Activated B cell treated with CpG ODN at 0.5 μM for 24 hours (primary cell): ENCODE measurements at regions not wholly inside any gene's neighbourhood (a gene's known extent, or its start where the extent isn't known, plus 50 kb on each side); places are given as distances from the start of the nearest gene placed in this dataset.

Experiments
- ATAC-seq: fragments of 200-7000 bp; cut with Tn5 transposase; one replicate; pipeline ENCODE4 v1.10.0; 2021; ENCODE audit warnings: low read depth, mild to moderate bottlenecking, moderate library complexity
- CTCF ChIA-PET: fragments of 350-600 bp; sonication (Branson Sonifier 250); formaldehyde crosslinking; loops from one replicate; lab custom pipeline; 2021; ENCODE audit warnings: antibody characterized with exemption; lab: Charles Lee
- POLR2A ChIA-PET: fragments of 350-600 bp; sonication (Branson Sonifier 250); formaldehyde crosslinking; loops from one replicate; lab custom pipeline; 2021; ENCODE audit warnings: antibody characterized with exemption; lab: Charles Lee
- DNase-seq: peaks from one replicate; pipeline ENCODE4 v3.0.0; 2022
- H3K27ac Mint-ChIP-seq: one replicate; pipeline ENCODE4 v1.8.0; 2020; ENCODE audit warnings: mixed read lengths
- H3K27me3 Mint-ChIP-seq: one replicate; pipeline ENCODE4 v1.8.0; 2021; ENCODE audit warnings: mixed read lengths
- H3K36me3 Mint-ChIP-seq: one replicate; pipeline ENCODE4 v1.8.0; 2021; ENCODE audit warnings: low read depth, mixed read lengths
- H3K4me1 Mint-ChIP-seq: one replicate; pipeline ENCODE4 v1.8.0; 2021; ENCODE audit warnings: mixed read lengths
- H3K4me3 Mint-ChIP-seq: one replicate; pipeline ENCODE4 v1.8.0; 2020; ENCODE audit warnings: mild to moderate bottlenecking, mixed read lengths
- H3K9me3 Mint-ChIP-seq: one replicate; pipeline ENCODE4 v1.8.0; 2020; ENCODE audit warnings: mixed read lengths
- intact Hi-C: fragments of 100-400 bp; cut with micrococcal nuclease; formaldehyde crosslinking; loops from one replicate; pipeline ENCODE4 v1.15.1; 2024
- TF ChIP-seq, protein P1 (sequence below): fragments of 200-600 bp; IDR thresholded peaks from one replicate; pipeline ENCODE4 v1.8.0; 2022; ENCODE audit warnings: antibody characterized with exemption, mild to moderate bottlenecking

DNA sequence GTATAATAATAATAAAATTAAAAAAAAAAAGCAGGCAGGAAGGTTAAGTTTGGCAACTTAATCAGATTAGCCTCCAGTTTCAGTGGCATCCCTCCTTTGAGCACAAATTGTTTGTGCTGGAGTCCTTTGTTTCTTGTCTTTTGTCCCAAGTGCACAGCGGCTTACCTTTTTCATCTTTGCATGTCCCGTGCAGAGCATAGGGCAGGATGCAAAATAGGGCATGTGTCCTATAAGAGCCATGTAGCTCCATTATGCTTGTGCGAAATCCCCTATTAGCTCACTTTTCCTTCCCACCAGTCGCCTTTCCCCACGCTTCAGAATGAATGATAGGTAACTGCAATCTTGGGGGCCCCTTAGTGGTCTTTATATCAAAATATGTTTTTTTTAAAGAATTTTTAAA lies 216.8 kb downstream of the TSN start:
- no peak for ATAC-seq
- no peaks in the 10 kb centered on the region for H3K36me3 Mint-ChIP-seq
- no peak for DNase-seq
- ChIA-PET CTCF (no interaction called here), POLR2A (no interaction called here)
- no peaks in the 10 kb centered on the region for H3K9me3 Mint-ChIP-seq
- H3K4me3 Mint-ChIP-seq = no peak overlapping the region
- intact Hi-C loops = no loop called here
- no peaks in the 10 kb centered on the region for H3K27me3 Mint-ChIP-seq
- TF ChIP-seq, protein P1, sequence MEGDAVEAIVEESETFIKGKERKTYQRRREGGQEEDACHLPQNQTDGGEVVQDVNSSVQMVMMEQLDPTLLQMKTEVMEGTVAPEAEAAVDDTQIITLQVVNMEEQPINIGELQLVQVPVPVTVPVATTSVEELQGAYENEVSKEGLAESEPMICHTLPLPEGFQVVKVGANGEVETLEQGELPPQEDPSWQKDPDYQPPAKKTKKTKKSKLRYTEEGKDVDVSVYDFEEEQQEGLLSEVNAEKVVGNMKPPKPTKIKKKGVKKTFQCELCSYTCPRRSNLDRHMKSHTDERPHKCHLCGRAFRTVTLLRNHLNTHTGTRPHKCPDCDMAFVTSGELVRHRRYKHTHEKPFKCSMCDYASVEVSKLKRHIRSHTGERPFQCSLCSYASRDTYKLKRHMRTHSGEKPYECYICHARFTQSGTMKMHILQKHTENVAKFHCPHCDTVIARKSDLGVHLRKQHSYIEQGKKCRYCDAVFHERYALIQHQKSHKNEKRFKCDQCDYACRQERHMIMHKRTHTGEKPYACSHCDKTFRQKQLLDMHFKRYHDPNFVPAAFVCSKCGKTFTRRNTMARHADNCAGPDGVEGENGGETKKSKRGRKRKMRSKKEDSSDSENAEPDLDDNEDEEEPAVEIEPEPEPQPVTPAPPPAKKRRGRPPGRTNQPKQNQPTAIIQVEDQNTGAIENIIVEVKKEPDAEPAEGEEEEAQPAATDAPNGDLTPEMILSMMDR = no peak
- H3K27ac Mint-ChIP-seq = no peak overlapping the region
- peaks cover 6% of the 10 kb centered on the region for H3K4me1 Mint-ChIP-seq

DNA sequence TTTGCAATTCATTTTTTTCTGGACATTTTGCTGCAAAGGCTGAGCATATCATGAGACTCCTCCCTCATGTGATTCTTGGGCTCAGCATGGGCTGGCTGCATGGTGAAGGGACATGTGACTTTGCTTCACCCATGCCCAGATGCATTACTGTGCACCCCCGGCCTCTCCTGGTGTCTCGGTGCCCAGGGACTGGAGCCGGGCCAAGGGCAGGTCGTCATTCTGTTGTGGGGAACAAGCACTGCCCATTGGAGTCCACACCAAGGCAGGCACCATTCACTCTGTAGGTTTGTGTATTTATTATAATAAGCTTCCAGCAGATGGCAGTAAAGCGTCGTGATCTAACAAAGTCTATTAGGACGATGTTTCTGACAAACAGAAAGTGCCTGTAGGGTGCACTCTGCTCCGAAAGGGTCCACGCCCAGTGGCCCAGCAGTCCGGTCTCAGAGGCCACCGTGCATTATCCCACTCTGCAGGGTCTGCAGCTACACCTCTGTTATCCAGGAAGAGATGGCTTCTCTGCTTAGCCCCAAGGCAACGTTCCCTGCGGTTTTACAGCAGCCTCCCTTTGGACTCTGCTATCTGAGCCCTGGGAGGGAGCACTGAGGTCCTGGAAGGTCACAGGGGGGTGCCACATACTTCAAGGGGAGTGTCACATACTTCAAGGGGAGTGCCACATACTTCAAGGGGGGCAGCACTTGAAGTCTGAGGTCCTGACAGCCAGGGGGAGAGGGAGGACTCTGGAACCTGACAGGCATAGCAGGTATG lies 219.6 kb downstream of the TSN start:
- TF ChIP-seq, protein P1 = no peak
- ChIA-PET CTCF (interaction anchor here (1.0 to 1.2 kb wide), 2 partner anchors 13 to 17 kb away, joined by 3 read pairs; no protein-coding TSS in a partner anchor), POLR2A (no interaction called here)
- no peaks in the 10 kb centered on the region for H3K9me3 Mint-ChIP-seq
- no peaks in the 10 kb centered on the region for H3K36me3 Mint-ChIP-seq
- intact Hi-C loops = loop anchor here (5.0 kb wide), 1 partner anchor 443 kb away; the partner anchor contains the start of gene RNU4ATAC
- no peaks in the 10 kb centered on the region for H3K27me3 Mint-ChIP-seq
- H3K4me1 Mint-ChIP-seq = peaks cover 6% of the 10 kb centered on the region
- ATAC-seq (peak; percentile 76), DNase-seq (peak; percentile 20)
- H3K27ac Mint-ChIP-seq = no peak overlapping the region
- peak overlapping the region; percentile 73 for H3K4me3 Mint-ChIP-seq

DNA sequence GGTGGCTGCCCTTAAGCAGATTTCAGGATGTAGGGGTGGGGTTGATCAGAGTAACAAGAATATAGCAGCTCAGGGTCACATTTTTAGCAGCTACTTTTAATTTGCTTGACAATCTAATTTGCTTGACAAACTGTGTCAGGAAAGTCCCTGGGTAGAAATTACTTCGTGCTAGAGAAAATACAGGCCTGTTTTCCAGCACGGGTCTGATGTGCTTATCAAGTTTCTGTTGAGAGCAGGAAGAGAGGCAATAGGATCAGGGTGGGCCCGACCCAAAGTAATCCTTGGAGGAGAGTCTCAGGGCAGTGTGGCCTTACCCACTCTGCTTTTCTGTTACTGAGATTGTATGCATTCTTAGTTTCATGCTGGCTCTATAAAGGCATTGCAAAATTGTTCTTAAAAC lies 221.5 kb downstream of the TSN start:
- DNase-seq (no peak), ATAC-seq (no peak)
- Mint-ChIP-seq H3K27me3 (no peaks in the 10 kb centered on the region), H3K9me3 (no peaks in the 10 kb centered on the region), H3K4me3 (no peak overlapping the region), H3K27ac (no peak overlapping the region), H3K36me3 (no peaks in the 10 kb centered on the region), H3K4me1 (peaks cover 6% of the 10 kb centered on the region)
- TF ChIP-seq, protein P1 = no peak
- intact Hi-C loops = loop anchor here (5.0 kb wide), 1 partner anchor 445 kb away; the partner anchor contains the start of gene RNU4ATAC
- CTCF ChIA-PET = no interaction called here
- POLR2A ChIA-PET = no interaction called here

DNA sequence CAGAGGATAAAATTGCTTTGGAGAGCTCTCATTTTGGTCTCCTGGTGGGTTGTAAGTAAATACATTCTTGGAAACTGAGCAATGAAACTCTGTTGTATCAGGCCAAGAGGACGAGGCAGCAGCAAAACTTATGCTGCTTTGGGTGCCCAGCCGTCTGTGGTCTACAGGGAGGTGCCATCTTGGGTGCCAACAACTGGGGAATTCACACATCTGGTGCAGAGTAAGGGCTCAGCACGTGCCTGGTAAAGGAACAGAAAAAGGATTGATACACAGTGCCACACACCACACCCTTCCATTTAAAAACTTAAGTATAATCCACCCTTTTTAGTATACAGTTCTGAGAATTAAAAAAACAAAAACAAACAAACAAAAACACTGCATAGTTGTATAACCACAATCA lies 221.9 kb downstream of the TSN start:
- H3K4me3 Mint-ChIP-seq = no peak overlapping the region
- H3K27ac Mint-ChIP-seq = no peak overlapping the region
- CTCF ChIA-PET = no interaction called here
- intact Hi-C loops = loop anchor here (5.0 kb wide), 1 partner anchor 445 kb away; the partner anchor contains the start of gene RNU4ATAC
- no peaks in the 10 kb centered on the region for H3K27me3 Mint-ChIP-seq
- POLR2A ChIA-PET = no interaction called here
- H3K9me3 Mint-ChIP-seq = no peaks in the 10 kb centered on the region
- TF ChIP-seq, protein P1 = no peak
- no peaks in the 10 kb centered on the region for H3K36me3 Mint-ChIP-seq
- H3K4me1 Mint-ChIP-seq = peaks cover 6% of the 10 kb centered on the region
- no peak for DNase-seq
- ATAC-seq = no peak

DNA sequence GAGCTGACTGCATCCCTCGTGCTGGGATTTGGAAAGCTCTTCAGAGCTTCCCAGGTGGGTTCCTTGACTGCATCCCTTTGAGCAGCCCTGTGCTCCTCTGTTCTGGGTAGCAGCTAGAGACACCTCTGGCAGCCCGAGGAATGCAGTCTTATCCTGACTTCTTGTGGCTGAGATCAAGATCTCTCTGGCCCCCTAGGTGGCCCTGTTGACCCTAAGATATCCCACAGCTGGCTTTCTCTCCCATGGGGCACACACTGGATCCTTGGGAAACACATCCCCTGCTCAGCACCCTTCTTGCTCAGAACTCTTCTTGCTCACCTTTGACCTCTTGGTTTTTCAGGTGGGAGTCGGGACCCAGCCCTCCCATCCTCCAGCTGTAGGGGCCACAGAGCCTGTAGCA lies 237.2 kb downstream of the TSN start:
- H3K4me1 Mint-ChIP-seq = no peaks in the 10 kb centered on the region
- H3K27me3 Mint-ChIP-seq = peaks cover 2% of the 10 kb centered on the region
- no peak overlapping the region for H3K4me3 Mint-ChIP-seq
- no peak for ATAC-seq
- DNase-seq = no peak
- CTCF ChIA-PET = no interaction called here
- no peaks in the 10 kb centered on the region for H3K9me3 Mint-ChIP-seq
- H3K36me3 Mint-ChIP-seq = no peaks in the 10 kb centered on the region
- intact Hi-C loops = no loop called here
- POLR2A ChIA-PET = no interaction called here
- H3K27ac Mint-ChIP-seq = no peak overlapping the region
- TF ChIP-seq, protein P1 = no peak
